HG02852 (cell line): ENCODE measurements at regions not wholly inside any gene's neighbourhood (a gene's known extent, or its start where the extent isn't known, plus 50 kb on each side); places are given as distances from the start of the nearest gene placed in this dataset.
"Not testable (repeated sequence)": the region's sequence is repeated elsewhere in the genome, so short reads cannot be mapped to it uniquely, and the experiment has no call there.

Experiments used
- ATAC-seq: cut with Tn5 transposase; IDR thresholded peaks from one replicate; pipeline ENCODE4 v1.9.1; 2021; ENCODE audit warnings: mild to moderate bottlenecking, moderate library complexity; ENCODE audit not compliant: unreplicated experiment

- ATAC-seq: no peak
Observed at GRCh38 chr18:43710135-43710534, 432.8 kb upstream of the SYT4 start.

GRCh38 chr18:43714343-43715010, 437.2 kb upstream of the SYT4 start:
- ATAC-seq: no peak

- no peak for ATAC-seq
Observed at GRCh38 chr18:43719267-43719795, 442.0 kb upstream of the SYT4 start.

- ATAC-seq: no peak
Observed at GRCh38 chr18:43720041-43720440, 442.8 kb upstream of the SYT4 start.

GRCh38 chr18:43735570-43735969, 458.3 kb upstream of the SYT4 start:
- ATAC-seq: no peak

GRCh38 chr18:43744960-43745745, 467.9 kb upstream of the SYT4 start:
- no peak for ATAC-seq

GRCh38 chr18:43751203-43751602, 473.9 kb upstream of the SYT4 start:
- no peak for ATAC-seq

GRCh38 chr18:43751835-43752234, 474.5 kb upstream of the SYT4 start:
- no peak for ATAC-seq

GRCh38 chr18:43757273-43757672, 480.0 kb upstream of the SYT4 start:
- no peak for ATAC-seq

GRCh38 chr18:43758734-43759133, 481.4 kb upstream of the SYT4 start:
- no peak for ATAC-seq

GRCh38 chr18:43760010-43760409, 482.7 kb upstream of the SYT4 start:
- no peak for ATAC-seq

- ATAC-seq: no peak
Observed at GRCh38 chr18:43772907-43773306, 495.6 kb upstream of the SYT4 start.

GRCh38 chr18:43774497-43774896, 497.2 kb upstream of the SYT4 start:
- ATAC-seq: no peak

- no peak for ATAC-seq
Observed at GRCh38 chr18:43775591-43775990, 498.3 kb upstream of the SYT4 start.

GRCh38 chr18:43776997-43777396, 499.7 kb upstream of the SYT4 start:
- no peak for ATAC-seq

- no peak for ATAC-seq
Observed at GRCh38 chr18:43777636-43778304, 500.5 kb upstream of the SYT4 start.

GRCh38 chr18:43780782-43781340, 503.6 kb upstream of the SYT4 start:
- no peak for ATAC-seq

- ATAC-seq: no peak
Observed at GRCh38 chr18:43785158-43785557, 507.9 kb upstream of the SYT4 start.

- no peak for ATAC-seq
Observed at GRCh38 chr18:43786893-43787292, 509.6 kb upstream of the SYT4 start.

GRCh38 chr18:43787721-43788120, 510.4 kb upstream of the SYT4 start:
- not testable (repeated sequence) for ATAC-seq

GRCh38 chr18:43789234-43790000, 512.1 kb upstream of the SYT4 start:
- no peak for ATAC-seq
